PFSK-1 (cell line): ENCODE measurements at regions not wholly inside any gene's neighbourhood (a gene's known extent, or its start where the extent isn't known, plus 50 kb on each side); places are given as distances from the start of the nearest gene placed in this dataset.

Experiments used
- POLR2AphosphoS5 ChIP-seq: IDR thresholded peaks from 2 replicates; pipeline ENCODE4 v1.6.1; 2012; ENCODE audit warnings: low read depth, mild to moderate bottlenecking, control low read depth, low read length, moderate library complexity
- SIN3A ChIP-seq: IDR thresholded peaks from 2 replicates; pipeline ENCODE4 v1.6.1; 2012; ENCODE audit warnings: mild to moderate bottlenecking, low read length, moderate library complexity, borderline replicate concordance; ENCODE audit not compliant: insufficient read depth

DNA sequence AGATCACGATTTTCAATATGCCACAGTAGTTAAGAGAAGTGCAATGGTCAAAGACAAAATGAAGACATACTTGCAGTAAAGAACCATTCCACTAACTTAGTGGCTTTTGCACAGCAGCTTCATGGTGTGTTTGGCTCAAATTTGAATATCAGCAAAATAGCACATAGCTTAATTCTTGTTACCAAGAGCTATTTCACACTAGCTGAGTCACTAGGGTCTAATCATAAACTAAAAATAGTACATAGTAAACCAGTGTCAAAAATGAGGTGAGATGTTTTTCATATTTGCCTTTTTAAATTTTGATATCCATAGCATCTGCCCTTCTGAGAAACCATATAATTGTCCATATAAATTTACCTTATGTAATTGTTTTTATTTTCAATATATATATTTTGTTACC, 325.0 kb upstream of the LUZP2 start:
- no peak for TF ChIP-seq POLR2AphosphoS5
- TF ChIP-seq SIN3A, result no peak
